HG03432 (cell line): ENCODE measurements at regions not wholly inside any gene's neighbourhood (a gene's known extent, or its start where the extent isn't known, plus 50 kb on each side); places are given as distances from the start of the nearest gene placed in this dataset.

Experiments
- ATAC-seq: cut with Tn5 transposase; IDR thresholded peaks from one replicate; pipeline ENCODE4 v1.9.1; 2021; ENCODE audit warnings: mild to moderate bottlenecking, moderate library complexity; ENCODE audit not compliant: unreplicated experiment

- ATAC-seq, result no peak
Observed at GRCh38 chr20:16944745-16945144, 196.6 kb downstream of the OTOR start.

GRCh38 chr20:16945619-16946018 lies 197.5 kb downstream of the OTOR start:
- ATAC-seq, result no peak

GRCh38 chr20:16946097-16946496 lies 197.9 kb downstream of the OTOR start:
- no peak for ATAC-seq

GRCh38 chr20:16947479-16947878 lies 199.3 kb downstream of the OTOR start:
- ATAC-seq, result no peak

- ATAC-seq, result no peak
Observed at GRCh38 chr20:16951876-16952275, 203.7 kb downstream of the OTOR start.

GRCh38 chr20:16952965-16953364 lies 204.8 kb downstream of the OTOR start:
- no peak for ATAC-seq

- ATAC-seq, result no peak
Observed at GRCh38 chr20:16953858-16954257, 205.7 kb downstream of the OTOR start.

GRCh38 chr20:16955462-16955861 lies 207.3 kb downstream of the OTOR start:
- no peak for ATAC-seq

- ATAC-seq, result no peak
Observed at GRCh38 chr20:16955971-16956370, 207.8 kb downstream of the OTOR start.

- ATAC-seq, result no peak
Observed at GRCh38 chr20:16965401-16965800, 217.2 kb downstream of the OTOR start.

- no peak for ATAC-seq
Observed at GRCh38 chr20:16966276-16966880, 218.2 kb downstream of the OTOR start.

GRCh38 chr20:16968099-16968498 lies 219.9 kb downstream of the OTOR start:
- no peak for ATAC-seq

- ATAC-seq, result no peak
Observed at GRCh38 chr20:16970776-16971175, 222.6 kb downstream of the OTOR start.

- no peak for ATAC-seq
Observed at GRCh38 chr20:16974080-16974854, 226.1 kb downstream of the OTOR start.

GRCh38 chr20:16974855-16975162 lies 226.7 kb downstream of the OTOR start:
- ATAC-seq, result no peak

GRCh38 chr20:16975682-16976081 lies 227.5 kb downstream of the OTOR start:
- no peak for ATAC-seq

GRCh38 chr20:16978497-16978896 lies 230.3 kb downstream of the OTOR start:
- ATAC-seq, result no peak

GRCh38 chr20:16982091-16982726 lies 234.1 kb downstream of the OTOR start:
- ATAC-seq, result no peak

- no peak for ATAC-seq
Observed at GRCh38 chr20:16984481-16984880, 236.3 kb downstream of the OTOR start.

GRCh38 chr20:17003170-17003870 lies 223.5 kb upstream of the PCSK2 start:
- no peak for ATAC-seq

GRCh38 chr20:17010181-17010580 lies 216.7 kb upstream of the PCSK2 start:
- no peak for ATAC-seq
